ENCODE measurements at regions not wholly inside any gene's neighbourhood (a gene's known extent, or its start where the extent isn't known, plus 50 kb on each side); places are given as distances from the start of the nearest gene placed in this dataset.

GRCh38 chr10:44477046-44477425, 92.1 kb upstream of the CXCL12 start:
- DNase-seq: no peak

- DNase-seq: no peak
Observed at GRCh38 chr10:44478040-44478439, 93.1 kb upstream of the CXCL12 start.

- no peak for DNase-seq
Observed at GRCh38 chr10:44478876-44479705, 94.2 kb upstream of the CXCL12 start.

- DNase-seq: no peak
Observed at GRCh38 chr10:44492678-44493077, 107.8 kb upstream of the CXCL12 start.

GRCh38 chr10:44498222-44498621, 113.3 kb upstream of the CXCL12 start:
- DNase-seq: no peak

- DNase-seq: no peak
Observed at GRCh38 chr10:44500451-44500850, 115.6 kb upstream of the CXCL12 start.

GRCh38 chr10:44506386-44506785, 121.5 kb upstream of the CXCL12 start:
- DNase-seq: no peak

- DNase-seq: no peak
Observed at GRCh38 chr10:44510379-44511115, 125.7 kb upstream of the CXCL12 start.

- no peak for DNase-seq
Observed at GRCh38 chr10:44511166-44511565, 126.3 kb upstream of the CXCL12 start.

GRCh38 chr10:44511601-44512000, 126.7 kb upstream of the CXCL12 start:
- DNase-seq: no peak

- no peak for DNase-seq
Observed at GRCh38 chr10:44512431-44513022, 127.6 kb upstream of the CXCL12 start.

GRCh38 chr10:44513591-44513990, 128.7 kb upstream of the CXCL12 start:
- DNase-seq: no peak

- no peak for DNase-seq
Observed at GRCh38 chr10:44516891-44517290, 132.0 kb upstream of the CXCL12 start.

GRCh38 chr10:44517635-44518034, 132.7 kb upstream of the CXCL12 start:
- DNase-seq: no peak

- DNase-seq: no peak
Observed at GRCh38 chr10:44519361-44519760, 134.5 kb upstream of the CXCL12 start.

GRCh38 chr10:44520651-44521050, 135.8 kb upstream of the CXCL12 start:
- no peak for DNase-seq

GRCh38 chr10:44539178-44539577, 154.3 kb upstream of the CXCL12 start:
- no peak for DNase-seq

GRCh38 chr10:44552726-44553125, 167.8 kb upstream of the CXCL12 start:
- DNase-seq: no peak

GRCh38 chr10:44557596-44558191, 172.8 kb upstream of the CXCL12 start:
- DNase-seq: no peak

GRCh38 chr10:44558521-44558920, 173.6 kb upstream of the CXCL12 start:
- DNase-seq: no peak

- DNase-seq: no peak
Observed at GRCh38 chr10:44564361-44564760, 179.5 kb upstream of the CXCL12 start.

- DNase-seq: no peak
Observed at GRCh38 chr10:44564790-44565189, 179.9 kb upstream of the CXCL12 start.

- no peak for DNase-seq
Observed at GRCh38 chr10:44566786-44567185, 181.9 kb upstream of the CXCL12 start.

GRCh38 chr10:44567471-44567870, 182.6 kb upstream of the CXCL12 start:
- no peak for DNase-seq
